Tibial nerve (tissue), 4 donors: ENCODE measurements at regions not wholly inside any gene's neighbourhood (a gene's known extent, or its start where the extent isn't known, plus 50 kb on each side); places are given as distances from the start of the nearest gene placed in this dataset.
"Not testable (repeated sequence)": the region's sequence is repeated elsewhere in the genome, so short reads cannot be mapped to it uniquely, and the experiment has no call there.

Experiments used
- DNase-seq, 2 donors: peaks; one replicate each; pipeline ENCODE4 v3.0.0-alpha.2; 2019; ENCODE audit warnings: low spot score in 2 of 2
- H3K27ac ChIP-seq, 4 donors: fragments of 200-600 bp; sonication (generic) in 3 of 4; one replicate each; pipeline ENCODE4 v1.5.1; 2017 to 2019; ENCODE audit warnings: mild to moderate bottlenecking in 1 of 4
- H3K27me3 ChIP-seq, 2 donors: fragments of 200-600 bp; sonication (generic) in 1 of 2; one replicate each; pipeline versions ENCODE4 v1.5.1 to v1.6.0; 2017 to 2019
- H3K36me3 ChIP-seq, 3 donors: fragments of 200-600 bp; sonication (generic); one replicate each; pipeline ENCODE4 v1.5.1; 2018 to 2019
- H3K4me1 ChIP-seq, 4 donors: fragments of 200-600 bp; sonication (generic) in 3 of 4; one replicate each; pipeline ENCODE4 v1.5.1; 2017 to 2019
- H3K4me3 ChIP-seq, 4 donors: fragments of 200-600 bp; sonication (generic) in 3 of 4; one replicate each; pipeline ENCODE4 v1.5.1; 2017 to 2019; ENCODE audit warnings: mild to moderate bottlenecking in 1 of 4, moderate library complexity in 1 of 4
- H3K9me3 ChIP-seq, 4 donors: fragments of 200-600 bp; sonication (generic) in 3 of 4; one replicate each; pipeline ENCODE4 v1.5.1; 2017 to 2019
- CTCF ChIP-seq, 5 experiments: fragments of 200-600 bp in 3 of 5; fragments of 450-650 bp in 2 of 5; sonication (generic) in 3 of 5; IDR thresholded peaks; one replicate each; pipeline ENCODE4 v1.5.1; 2016 to 2019; ENCODE audit warnings: antibody characterized with exemption in 5 of 5, mild to moderate bottlenecking in 3 of 5, moderate library complexity in 2 of 5
- EP300 ChIP-seq, 2 donors: sonication (generic); formaldehyde crosslinking; IDR thresholded peaks; one replicate each; pipeline ENCODE4 v1.6.1; 2017; ENCODE audit warnings: antibody characterized with exemption in 2 of 2, mild to moderate bottlenecking in 1 of 2
- POLR2A ChIP-seq, 2 donors: fragments of 450-650 bp; IDR thresholded peaks; one replicate each; pipeline ENCODE4 v1.6.1; 2017; ENCODE audit warnings: antibody characterized with exemption in 2 of 2, mild to moderate bottlenecking in 2 of 2, moderate library complexity in 2 of 2
- WGBS, 2 donors: methylation state at CpG; one replicate each; pipeline ENCODE4 v1.1.5; 2018; 5-methylcytosine and 5-hydroxymethylcytosine counted together

GRCh38 chr3:35900079-35900478, 260.8 kb downstream of the ARPP21 start:
- Histone ChIP-seq H3K4me3 (no peak overlapping the region), H3K36me3 (no peaks in the 10 kb centered on the region), H3K9me3 (no peaks in the 10 kb centered on the region), H3K4me1 (no peaks in the 10 kb centered on the region), H3K27ac (no peak overlapping the region), H3K27me3 (no peaks in the 10 kb centered on the region)
- TF ChIP-seq CTCF (IDR thresholded peaks at IDR 0.05) = no peak
- TF ChIP-seq POLR2A (IDR thresholded peaks at IDR 0.05) = no peak
- no peak for TF ChIP-seq EP300 (IDR thresholded peaks at IDR 0.05)
- WGBS, 2 donors = 83% methylated on average over 3 of the region's 3 CpGs
- no peak for DNase-seq

GRCh38 chr3:35908366-35909232, 269.3 kb downstream of the ARPP21 start:
- no peaks in the 10 kb centered on the region for H3K27me3 ChIP-seq
- H3K9me3 ChIP-seq = no peaks in the 10 kb centered on the region
- H3K4me1 ChIP-seq = no peaks in the 10 kb centered on the region
- WGBS, 2 donors = 27% methylated on average over 9 of the region's 9 CpGs
- TF ChIP-seq CTCF (IDR thresholded peaks at IDR 0.05) (peak; percentile 40 to 54 (median 46)), EP300 (IDR thresholded peaks at IDR 0.05) (no peak)
- H3K4me3 ChIP-seq = no peak overlapping the region
- H3K36me3 ChIP-seq = no peaks in the 10 kb centered on the region
- DNase-seq = peak; percentile 34 to 56
- no peak overlapping the region for H3K27ac ChIP-seq

- DNase-seq = no peak
- Histone ChIP-seq H3K27me3 (no peaks in the 10 kb centered on the region), H3K36me3 (no peaks in the 10 kb centered on the region), H3K4me3 (no peak overlapping the region), H3K9me3 (peaks cover 0 to 24% (median 3%) of the 10 kb centered on the region in 4 donors), H3K27ac (no peak overlapping the region), H3K4me1 (no peaks in the 10 kb centered on the region)
- 92 to 94% methylated on average over 6 of the region's 6 CpGs for WGBS, 2 donors
- TF ChIP-seq POLR2A (IDR thresholded peaks at IDR 0.05) (no peak), EP300 (IDR thresholded peaks at IDR 0.05) (no peak), CTCF (IDR thresholded peaks at IDR 0.05) (no peak)
These were observed 279.8 kb downstream of the ARPP21 start for GRCh38 chr3:35919160-35919559.

- WGBS, 2 donors = 89 to 90% methylated on average over 4 of the region's 4 CpGs
- DNase-seq = no peak
- Histone ChIP-seq H3K27ac (no peak overlapping the region), H3K9me3 (peaks cover 0 to 24% (median 3%) of the 10 kb centered on the region in 4 donors), H3K4me3 (no peak overlapping the region), H3K4me1 (no peaks in the 10 kb centered on the region), H3K36me3 (no peaks in the 10 kb centered on the region), H3K27me3 (no peaks in the 10 kb centered on the region)
- TF ChIP-seq EP300 (IDR thresholded peaks at IDR 0.05) (no peak), POLR2A (IDR thresholded peaks at IDR 0.05) (no peak), CTCF (IDR thresholded peaks at IDR 0.05) (no peak)
These were observed 282.4 kb downstream of the ARPP21 start for GRCh38 chr3:35921718-35922117.

- H3K36me3 ChIP-seq, DNase-seq, H3K4me1 ChIP-seq, H3K4me3 ChIP-seq, H3K27ac ChIP-seq, H3K27me3 ChIP-seq: not testable (repeated sequence)
- peak in 2 of 5 experiments; percentile 11 to 32 for TF ChIP-seq CTCF (IDR thresholded peaks at IDR 0.05)
- H3K9me3 ChIP-seq = peaks cover 0 to 24% (median 3%) of the 10 kb centered on the region in 4 donors
These were observed 284.7 kb downstream of the ARPP21 start for GRCh38 chr3:35924070-35924469.
